GM10248 (cell line): ENCODE measurements at regions not wholly inside any gene's neighbourhood (a gene's known extent, or its start where the extent isn't known, plus 50 kb on each side); places are given as distances from the start of the nearest gene placed in this dataset.
"Not testable (repeated sequence)": the region's sequence is repeated elsewhere in the genome, so short reads cannot be mapped to it uniquely, and the experiment has no call there.

Source experiments
- CTCF ChIA-PET: fragments of 300-600 bp; sonication (Branson Sonifier 250); formaldehyde crosslinking; extraction: SDS; loops from one replicate; lab custom pipeline; 2021; ENCODE audit warnings: antibody characterized with exemption; lab: Yijun Ruan, JAX
- POLR2A ChIA-PET: fragments of 350-650 bp; sonication (Branson Sonifier 250); formaldehyde crosslinking; extraction: SDS; loops from one replicate; lab custom pipeline; 2020; ENCODE audit warnings: antibody characterized with exemption; lab: Yijun Ruan, JAX
- DNase-seq: peaks from one replicate; pipeline ENCODE4 v3.0.0; 2012; ENCODE audit errors: extremely low spot score
- TF ChIP-seq, protein P1 (sequence below): IDR thresholded peaks from 2 replicates; pipeline ENCODE4 v1.5.1; 2012; ENCODE audit warnings: mild to moderate bottlenecking, low read depth; ENCODE audit errors: extremely low read depth, missing control alignments, control extremely low read depth

DNA sequence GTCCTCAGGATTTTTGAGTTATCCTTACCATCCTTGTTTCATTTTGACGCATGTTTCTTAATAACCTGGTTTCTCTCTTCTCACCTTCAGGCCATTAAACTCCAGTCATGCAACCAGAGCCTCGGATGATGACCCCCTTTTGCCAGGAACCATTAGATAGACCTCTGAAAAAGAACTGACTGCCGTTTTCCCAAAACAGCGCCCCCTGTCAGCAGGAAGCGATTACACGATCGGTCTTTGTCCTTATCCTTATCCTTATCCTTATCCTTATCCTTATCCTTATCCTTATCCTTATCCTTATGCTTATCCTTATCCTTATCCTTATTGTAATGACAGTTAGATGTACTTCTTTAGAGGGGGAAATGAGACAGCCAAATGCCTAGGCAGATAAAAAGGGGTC, 148.4 kb upstream of the ITM2A start:
- CTCF ChIA-PET, result no interaction called here
- TF ChIP-seq, protein P1, sequence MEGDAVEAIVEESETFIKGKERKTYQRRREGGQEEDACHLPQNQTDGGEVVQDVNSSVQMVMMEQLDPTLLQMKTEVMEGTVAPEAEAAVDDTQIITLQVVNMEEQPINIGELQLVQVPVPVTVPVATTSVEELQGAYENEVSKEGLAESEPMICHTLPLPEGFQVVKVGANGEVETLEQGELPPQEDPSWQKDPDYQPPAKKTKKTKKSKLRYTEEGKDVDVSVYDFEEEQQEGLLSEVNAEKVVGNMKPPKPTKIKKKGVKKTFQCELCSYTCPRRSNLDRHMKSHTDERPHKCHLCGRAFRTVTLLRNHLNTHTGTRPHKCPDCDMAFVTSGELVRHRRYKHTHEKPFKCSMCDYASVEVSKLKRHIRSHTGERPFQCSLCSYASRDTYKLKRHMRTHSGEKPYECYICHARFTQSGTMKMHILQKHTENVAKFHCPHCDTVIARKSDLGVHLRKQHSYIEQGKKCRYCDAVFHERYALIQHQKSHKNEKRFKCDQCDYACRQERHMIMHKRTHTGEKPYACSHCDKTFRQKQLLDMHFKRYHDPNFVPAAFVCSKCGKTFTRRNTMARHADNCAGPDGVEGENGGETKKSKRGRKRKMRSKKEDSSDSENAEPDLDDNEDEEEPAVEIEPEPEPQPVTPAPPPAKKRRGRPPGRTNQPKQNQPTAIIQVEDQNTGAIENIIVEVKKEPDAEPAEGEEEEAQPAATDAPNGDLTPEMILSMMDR, result no peak
- no peak for DNase-seq
- POLR2A ChIA-PET, result no interaction called here

DNA sequence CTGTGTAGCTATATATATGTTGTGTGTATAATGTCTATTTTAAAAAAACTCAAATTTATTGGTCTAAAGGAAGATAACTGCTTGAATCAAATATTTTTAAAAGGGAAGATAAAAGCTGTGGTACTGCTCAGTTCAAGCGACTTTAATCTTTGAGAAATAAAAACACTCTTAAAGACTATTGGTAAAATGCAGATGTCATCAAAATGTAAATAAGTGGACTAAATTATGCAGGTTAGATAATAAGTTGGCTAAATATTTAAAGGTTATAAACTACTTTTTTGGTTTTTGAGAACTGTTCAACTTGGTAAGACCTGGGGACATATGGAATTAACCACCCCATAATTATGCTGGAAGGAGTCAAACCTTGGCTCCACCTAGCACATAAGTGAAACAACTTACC, 144.7 kb upstream of the ITM2A start:
- no peak for DNase-seq
- ChIA-PET POLR2A (no interaction called here), CTCF (no interaction called here)
- TF ChIP-seq, protein P1, result no peak

DNA sequence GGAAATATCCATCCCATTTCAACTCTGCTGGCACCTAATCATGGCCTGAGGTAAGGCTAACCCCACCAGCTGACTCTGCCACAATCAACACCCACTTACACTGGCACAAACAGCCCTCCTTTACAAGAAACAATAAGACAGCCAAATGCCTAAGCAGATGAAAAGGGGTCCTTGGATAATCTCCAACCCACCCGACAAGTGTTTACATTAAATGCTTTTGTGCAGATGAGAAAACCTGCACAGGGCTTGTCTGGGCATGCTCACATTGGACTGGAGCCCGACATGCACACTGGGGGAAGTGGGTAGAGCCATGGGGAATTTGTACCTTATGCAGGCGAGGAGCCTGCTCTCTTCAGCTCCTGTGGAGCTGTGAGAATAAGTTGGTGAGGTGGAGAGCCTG, 138.9 kb upstream of the ITM2A start:
- ChIA-PET POLR2A (no interaction called here), CTCF (no interaction called here)
- TF ChIP-seq, protein P1, result no peak
- DNase-seq, result no peak

DNA sequence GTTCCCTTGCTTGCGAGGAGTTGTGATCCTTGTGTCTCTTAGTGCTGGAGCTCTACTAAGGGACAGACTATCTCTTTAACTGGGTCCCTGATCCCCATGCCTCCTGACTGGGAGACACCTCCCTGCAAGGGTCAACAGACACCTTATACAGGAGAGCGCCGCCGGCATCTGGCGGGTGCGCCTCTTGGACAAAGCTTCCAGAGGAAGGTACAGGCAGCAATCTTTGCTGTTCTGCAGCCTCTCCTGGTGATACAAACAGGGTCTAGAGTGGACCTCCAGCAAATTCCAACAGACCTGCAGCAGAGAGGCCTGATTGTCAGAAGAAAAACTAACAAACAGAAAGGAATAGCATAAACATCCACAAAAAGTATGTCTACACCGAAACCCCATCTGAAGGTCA, 115.6 kb upstream of the ITM2A start:
- ChIA-PET CTCF (no interaction called here), POLR2A (no interaction called here)
- DNase-seq, result no peak
- TF ChIP-seq, protein P1, result no peak

DNA sequence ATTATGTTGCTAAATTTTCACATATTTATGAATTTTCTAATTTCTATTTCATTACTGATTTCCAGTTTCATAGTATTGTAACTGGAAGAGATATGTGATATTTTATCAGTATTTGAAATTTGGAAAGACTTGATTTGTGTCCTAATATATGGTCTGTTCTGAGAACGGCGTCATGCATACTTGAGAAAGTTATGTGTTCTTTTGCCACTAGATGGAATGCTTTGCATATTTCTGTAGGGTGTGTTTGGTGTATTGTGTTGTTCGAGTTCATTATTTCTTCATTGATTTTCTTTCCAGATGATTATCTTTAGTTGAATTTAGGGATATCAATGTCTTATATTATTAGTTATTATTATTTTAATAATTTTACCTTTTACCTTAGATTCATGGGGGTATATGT, 110.6 kb upstream of the ITM2A start:
- ChIA-PET CTCF (no interaction called here), POLR2A (no interaction called here)
- DNase-seq, result no peak
- TF ChIP-seq, protein P1, result no peak

DNA sequence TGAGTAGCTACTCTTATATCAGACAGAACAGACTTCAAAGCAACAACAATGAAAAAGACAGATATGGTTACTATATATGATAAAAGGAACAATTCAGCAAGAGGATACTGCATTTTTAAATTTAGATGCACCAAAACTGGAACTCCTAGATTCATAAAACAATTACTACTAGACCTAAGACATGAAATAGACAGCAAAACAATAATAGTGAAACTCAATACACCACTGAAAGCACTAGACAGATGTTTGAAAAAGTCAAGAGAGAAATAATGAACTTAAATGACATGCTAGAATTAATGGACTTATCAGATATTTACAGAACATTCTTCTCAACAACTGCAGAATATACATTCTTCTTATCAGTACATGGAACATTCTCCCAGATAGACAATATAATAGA, 99.5 kb upstream of the ITM2A start:
- POLR2A ChIA-PET, result no interaction called here
- CTCF ChIA-PET, result no interaction called here
- TF ChIP-seq, protein P1, result no peak
- no peak for DNase-seq

DNA sequence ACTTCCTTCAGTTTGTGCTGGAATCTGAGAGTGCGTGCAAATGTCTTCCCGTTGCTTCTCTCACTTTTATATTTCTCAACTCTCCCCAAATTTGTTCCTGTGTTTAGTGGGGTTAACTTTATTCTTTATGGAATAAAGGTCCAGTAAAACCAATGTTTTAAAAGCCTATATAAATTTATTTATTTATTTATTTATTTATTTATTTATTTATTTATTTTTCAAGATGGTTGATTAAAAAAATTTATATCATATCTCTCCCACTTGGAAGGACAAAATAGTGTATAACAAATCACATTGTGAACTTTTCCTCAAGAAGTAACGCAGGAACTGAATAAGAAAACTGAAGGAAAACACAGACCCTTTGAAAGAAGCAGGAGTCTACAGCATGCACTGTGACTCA, 95.3 kb upstream of the ITM2A start:
- TF ChIP-seq, protein P1, result no peak
- DNase-seq, result no peak
- CTCF ChIA-PET, result no interaction called here
- POLR2A ChIA-PET, result no interaction called here

DNA sequence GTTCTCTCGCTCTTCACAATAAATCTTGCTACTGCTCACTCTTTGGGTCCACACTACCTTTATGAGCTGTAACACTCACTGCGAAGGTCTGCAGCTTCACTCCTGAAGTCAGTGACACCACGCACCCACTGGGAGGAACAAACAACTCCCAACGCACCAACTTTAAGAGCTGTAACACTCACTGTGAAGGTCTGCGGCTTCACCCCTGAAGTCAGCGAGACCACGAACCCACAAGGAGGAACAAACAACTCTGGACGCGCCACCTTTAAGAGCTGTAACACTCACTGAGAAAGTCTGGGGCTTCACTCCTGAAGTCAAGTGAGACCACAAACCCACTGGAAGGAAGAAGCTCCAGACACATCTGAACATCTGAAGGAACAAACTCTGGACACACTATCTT, 89.5 kb upstream of the ITM2A start:
- CTCF ChIA-PET, POLR2A ChIA-PET: not testable (repeated sequence)

More for the DNA sequence above, 89.5 kb upstream of the ITM2A start:
- DNase-seq, result not testable (repeated sequence)
